Endodermal cell (in vitro differentiated cells): ENCODE measurements at regions not wholly inside any gene's neighbourhood (a gene's known extent, or its start where the extent isn't known, plus 50 kb on each side); places are given as distances from the start of the nearest gene placed in this dataset.

ENCODE experiments used
- DNase-seq: peaks from one replicate; pipeline ENCODE4 v3.0.0-alpha.2; 2017
- H3K27ac ChIP-seq: 2 replicates; pipeline ENCODE4 v1.5.1; 2013; ENCODE audit warnings: mild to moderate bottlenecking, low read depth, low read length, moderate library complexity
- H3K27me3 ChIP-seq: 2 replicates; pipeline ENCODE4 v1.6.1; 2013; ENCODE audit warnings: mild to moderate bottlenecking, low read length, moderate library complexity; ENCODE audit not compliant: insufficient read depth, control insufficient read depth, poor library complexity, severe bottlenecking
- H3K36me3 ChIP-seq: 2 replicates; pipeline ENCODE4 v1.7.0; 2013; ENCODE audit warnings: mild to moderate bottlenecking, low read length, moderate library complexity; ENCODE audit not compliant: control insufficient read depth, insufficient read depth
- H3K4me1 ChIP-seq: one replicate; pipeline ENCODE4 v1.7.0; 2013; ENCODE audit warnings: low read length; ENCODE audit not compliant: control insufficient read depth, insufficient read depth
- H3K4me3 ChIP-seq: 2 replicates; pipeline ENCODE4 v1.5.1; 2013; ENCODE audit warnings: mild to moderate bottlenecking, low read length, moderate library complexity
- H3K9ac ChIP-seq: 2 replicates; pipeline ENCODE4 v1.6.1; 2013; ENCODE audit warnings: mild to moderate bottlenecking, low read length, moderate library complexity; ENCODE audit not compliant: poor library complexity, severe bottlenecking; ENCODE audit errors: extremely low read depth
- H3K9me3 ChIP-seq: 2 replicates; pipeline ENCODE4 v1.6.1; 2013; ENCODE audit warnings: mild to moderate bottlenecking, low read length, moderate library complexity; ENCODE audit not compliant: control insufficient read depth
- H3K27ac Mint-ChIP-seq: 2 replicates; pipeline ENCODE4 v1.8.0; 2020; ENCODE audit warnings: mixed read lengths
- H3K27me3 Mint-ChIP-seq: 2 replicates; pipeline ENCODE4 v1.8.0; 2021; ENCODE audit warnings: mild to moderate bottlenecking, mixed read lengths; ENCODE audit not compliant: insufficient read depth
- H3K36me3 Mint-ChIP-seq: 2 replicates; pipeline ENCODE4 v1.8.0; 2020; ENCODE audit warnings: low read depth, mixed read lengths
- H3K4me1 Mint-ChIP-seq: 2 replicates; pipeline ENCODE4 v1.8.0; 2020; ENCODE audit warnings: mixed read lengths
- H3K4me3 Mint-ChIP-seq: 2 replicates; pipeline ENCODE4 v1.8.0; 2020; ENCODE audit warnings: mild to moderate bottlenecking, moderate library complexity, mixed read lengths
- H3K9me3 Mint-ChIP-seq: 2 replicates; pipeline ENCODE4 v1.8.0; 2020; ENCODE audit warnings: mild to moderate bottlenecking, mixed read lengths
- WGBS, 2 experiments: methylation state at CpG; one replicate each; pipeline versions ENCODE4 v1.1.5 to v1.1.7; 2013; ENCODE audit warnings: missing lambda C conversion rate in 2 of 2, mixed read lengths in 1 of 2; ENCODE audit not compliant: insufficient coverage in 1 of 2, insufficient read length in 1 of 2; 5-methylcytosine and 5-hydroxymethylcytosine counted together
- TF ChIP-seq, protein P1 (sequence below): fragments of 200-600 bp; sonication (generic); conservative IDR thresholded peaks from 2 replicates; pipeline ENCODE4 v1.5.0; 2021; ENCODE audit warnings: antibody characterized with exemption, mild to moderate bottlenecking

DNA sequence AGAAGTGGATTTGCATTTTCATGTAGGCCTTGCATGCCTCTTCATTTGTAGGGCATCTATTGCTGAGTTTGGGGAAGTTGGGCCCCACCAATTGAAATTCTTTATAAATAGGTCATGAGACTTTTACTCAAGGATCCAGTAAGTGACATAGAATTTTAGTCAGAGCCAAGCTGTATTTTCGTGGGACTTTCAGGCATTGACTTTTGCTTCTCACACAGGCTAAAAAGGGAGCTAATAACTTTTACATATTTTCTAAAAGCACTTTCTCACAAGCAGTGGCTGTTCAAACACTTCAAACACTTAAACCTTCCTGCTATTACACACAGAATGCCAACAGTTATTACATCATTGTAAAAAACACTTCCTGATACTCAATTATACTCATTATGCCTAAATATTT lies 260.5 kb downstream of the MSRB3 start:
- TF ChIP-seq, protein P1, sequence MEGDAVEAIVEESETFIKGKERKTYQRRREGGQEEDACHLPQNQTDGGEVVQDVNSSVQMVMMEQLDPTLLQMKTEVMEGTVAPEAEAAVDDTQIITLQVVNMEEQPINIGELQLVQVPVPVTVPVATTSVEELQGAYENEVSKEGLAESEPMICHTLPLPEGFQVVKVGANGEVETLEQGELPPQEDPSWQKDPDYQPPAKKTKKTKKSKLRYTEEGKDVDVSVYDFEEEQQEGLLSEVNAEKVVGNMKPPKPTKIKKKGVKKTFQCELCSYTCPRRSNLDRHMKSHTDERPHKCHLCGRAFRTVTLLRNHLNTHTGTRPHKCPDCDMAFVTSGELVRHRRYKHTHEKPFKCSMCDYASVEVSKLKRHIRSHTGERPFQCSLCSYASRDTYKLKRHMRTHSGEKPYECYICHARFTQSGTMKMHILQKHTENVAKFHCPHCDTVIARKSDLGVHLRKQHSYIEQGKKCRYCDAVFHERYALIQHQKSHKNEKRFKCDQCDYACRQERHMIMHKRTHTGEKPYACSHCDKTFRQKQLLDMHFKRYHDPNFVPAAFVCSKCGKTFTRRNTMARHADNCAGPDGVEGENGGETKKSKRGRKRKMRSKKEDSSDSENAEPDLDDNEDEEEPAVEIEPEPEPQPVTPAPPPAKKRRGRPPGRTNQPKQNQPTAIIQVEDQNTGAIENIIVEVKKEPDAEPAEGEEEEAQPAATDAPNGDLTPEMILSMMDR = no peak
- H3K27ac Mint-ChIP-seq = no peak overlapping the region
- Histone ChIP-seq H3K9me3 (peaks cover 21% of the 10 kb centered on the region), H3K4me1 (no peaks in the 10 kb centered on the region), H3K36me3 (no peaks in the 10 kb centered on the region), H3K9ac (no peak overlapping the region), H3K27me3 (no peaks in the 10 kb centered on the region), H3K27ac (no peak overlapping the region), H3K4me3 (no peak overlapping the region)
- DNase-seq = no peak
- H3K4me1 Mint-ChIP-seq = no peaks in the 10 kb centered on the region
- no peaks in the 10 kb centered on the region for H3K36me3 Mint-ChIP-seq
- H3K4me3 Mint-ChIP-seq = no peak overlapping the region
- H3K27me3 Mint-ChIP-seq = no peaks in the 10 kb centered on the region
- H3K9me3 Mint-ChIP-seq = peaks cover 21% of the 10 kb centered on the region
- WGBS, 2 experiments = 95 to 100% methylated on average over 1 of the region's 1 CpG

DNA sequence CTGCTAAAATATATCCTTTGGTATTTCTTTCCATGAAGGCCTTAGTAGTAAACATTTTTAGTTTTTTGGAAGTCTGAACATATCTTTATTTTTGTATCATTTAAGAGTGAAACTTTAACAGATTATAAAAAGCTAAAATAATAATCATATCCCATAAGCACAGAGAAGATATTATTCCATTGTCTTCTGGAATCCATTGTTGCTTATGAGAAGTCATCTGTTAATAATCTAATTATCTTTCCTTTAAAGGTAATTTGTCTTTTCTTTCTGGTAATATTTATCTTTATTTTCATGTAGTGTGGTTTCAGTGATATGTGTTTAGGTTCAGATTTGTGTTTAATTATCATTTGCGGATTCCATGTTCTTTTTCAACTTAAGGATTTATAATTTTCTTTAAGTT lies 261.7 kb downstream of the MSRB3 start:
- Histone ChIP-seq H3K9me3 (peaks cover 21% of the 10 kb centered on the region), H3K9ac (no peak overlapping the region), H3K4me3 (no peak overlapping the region), H3K4me1 (no peaks in the 10 kb centered on the region), H3K27me3 (no peaks in the 10 kb centered on the region), H3K36me3 (no peaks in the 10 kb centered on the region), H3K27ac (no peak overlapping the region)
- TF ChIP-seq, protein P1 = no peak
- H3K4me3 Mint-ChIP-seq = no peak overlapping the region
- DNase-seq = no peak
- no peak overlapping the region for H3K27ac Mint-ChIP-seq
- peaks cover 21% of the 10 kb centered on the region for H3K9me3 Mint-ChIP-seq
- no peaks in the 10 kb centered on the region for H3K36me3 Mint-ChIP-seq
- H3K4me1 Mint-ChIP-seq = no peaks in the 10 kb centered on the region
- H3K27me3 Mint-ChIP-seq = no peaks in the 10 kb centered on the region
- no CpG with 5 or more reads among the region's 1 CpG for WGBS, 2 experiments

- no peaks in the 10 kb centered on the region for H3K4me1 ChIP-seq
- Mint-ChIP-seq H3K9me3 (peaks cover 1% of the 10 kb centered on the region), H3K4me3 (no peak overlapping the region), H3K27ac (no peak overlapping the region), H3K4me1 (no peaks in the 10 kb centered on the region), H3K27me3 (no peaks in the 10 kb centered on the region), H3K36me3 (no peaks in the 10 kb centered on the region)
- H3K9ac ChIP-seq = no peak overlapping the region
- H3K4me3 ChIP-seq = no peak overlapping the region
- H3K9me3 ChIP-seq = no peaks in the 10 kb centered on the region
- TF ChIP-seq, protein P1 = no peak
- WGBS, 2 experiments = 87 to 94% methylated on average over 4 of the region's 4 CpGs
- no peak for DNase-seq
- H3K27me3 ChIP-seq = no peaks in the 10 kb centered on the region
- H3K27ac ChIP-seq = no peak overlapping the region
- no peaks in the 10 kb centered on the region for H3K36me3 ChIP-seq
These were observed 268.0 kb downstream of the MSRB3 start for GRCh38 chr12:65546528-65546927.
